Panc1 (cell line): ENCODE measurements at regions not wholly inside any gene's neighbourhood (a gene's known extent, or its start where the extent isn't known, plus 50 kb on each side); places are given as distances from the start of the nearest gene placed in this dataset.

Experiments
- ATAC-seq: fragments of 200-7000 bp; cut with Tn5 transposase; 2 replicates; pipeline ENCODE4 v1.9.1; 2020; ENCODE audit warnings: mild to moderate bottlenecking, moderate library complexity
- BruUV-seq: library from RNA; stranded (reverse); fragments of 400-500 nt; replicated peaks from 2 replicates; lab custom pipeline; 2021; lab: Mats Ljungman, UMichigan
- CTCF ChIA-PET: fragments of 300-600 bp; sonication (Branson Sonifier 250); formaldehyde crosslinking; loops from one replicate; lab custom pipeline; 2022; ENCODE audit warnings: antibody characterized with exemption; lab: Charles Lee
- POLR2A ChIA-PET: fragments of 300-600 bp; sonication (Branson Sonifier 250); formaldehyde crosslinking; loops from one replicate; lab custom pipeline; 2022; ENCODE audit warnings: antibody characterized with exemption; lab: Charles Lee
- DNase-seq: peaks from one replicate; pipeline ENCODE4 v3.0.0-alpha.2; 2010; ENCODE audit warnings: low read depth, low spot score
- H3K27ac ChIP-seq: 2 replicates; pipeline ENCODE4 v1.5.1; 2011; ENCODE audit warnings: mild to moderate bottlenecking, low read length, inconsistent platforms
- H3K27me3 ChIP-seq: fragments of 200-500 bp; sonication (Bioruptor generic); 2 replicates; pipeline ENCODE4 v1.6.0; 2014; ENCODE audit warnings: low read length, inconsistent platforms; ENCODE audit not compliant: control insufficient read depth, insufficient read depth
- H3K36me3 ChIP-seq: fragments of 200-500 bp; sonication (Bioruptor generic); 2 replicates; pipeline ENCODE4 v1.5.1; 2014; ENCODE audit warnings: inconsistent platforms, mild to moderate bottlenecking, low read length, moderate library complexity; ENCODE audit not compliant: control insufficient read depth, insufficient read depth
- H3K4me1 ChIP-seq: 2 replicates; pipeline ENCODE4 v1.5.1; 2011; ENCODE audit warnings: inconsistent platforms, mild to moderate bottlenecking, low read length, moderate library complexity; ENCODE audit not compliant: control insufficient read depth, insufficient read depth
- H3K4me3 ChIP-seq, 2 experiments: 2 replicates each; pipeline ENCODE4 v1.5.1; 2011 to 2012; ENCODE audit warnings: low read depth in 2 of 2, low read length in 2 of 2, mild to moderate bottlenecking in 2 of 2, inconsistent platforms in 1 of 2, moderate library complexity in 1 of 2
- H3K9me3 ChIP-seq: fragments of 200-500 bp; sonication (Bioruptor generic); 2 replicates; pipeline ENCODE4 v1.5.1; 2014; ENCODE audit warnings: low read depth, mild to moderate bottlenecking, inconsistent platforms, low read length, moderate library complexity; ENCODE audit not compliant: control insufficient read depth, insufficient read depth
- POLR2AphosphoS5 ChIP-seq: IDR thresholded peaks from 2 replicates; pipeline ENCODE4 v1.6.1; 2012; ENCODE audit warnings: mild to moderate bottlenecking, low read depth, low read length, moderate library complexity
- SIN3A ChIP-seq: IDR thresholded peaks from 2 replicates; pipeline ENCODE4 v1.6.1; 2012; ENCODE audit warnings: low read depth, mild to moderate bottlenecking, low read length, moderate library complexity, borderline replicate concordance; ENCODE audit not compliant: insufficient read depth
- TCF7L2 ChIP-seq: IDR thresholded peaks from 2 replicates; pipeline ENCODE4 v1.6.1; 2011; ENCODE audit warnings: mild to moderate bottlenecking, low read depth, low read length, inconsistent platforms
- in situ Hi-C: cut with HindIII; loops from 2 replicates; pipeline ENCODE4 v1.10.0; 2016; ENCODE audit warnings: low sequenced_read_pairs, low pct_unique_long_range_greater_than_20kb
- intact Hi-C: fragments of 100-400 bp; cut with micrococcal nuclease; formaldehyde crosslinking; loops from one replicate; pipeline ENCODE4 v1.10.0; 2022; ENCODE audit not compliant: unreplicated experiment
- TF ChIP-seq, protein P1 (sequence below), 2 experiments: IDR thresholded peaks; 2 replicates each; pipeline ENCODE4 v1.6.1; 2011 to 2012; ENCODE audit warnings: low read depth in 2 of 2, control low read depth in 1 of 2, low read length in 1 of 2, mild to moderate bottlenecking in 1 of 2, moderate library complexity in 1 of 2; ENCODE audit not compliant: insufficient read depth in 1 of 2
- TF ChIP-seq, protein P2 (sequence below): fragments of 450-650 bp; IDR thresholded peaks from 2 replicates; pipeline ENCODE4 v1.5.1; 2017; ENCODE audit warnings: mild to moderate bottlenecking

DNA sequence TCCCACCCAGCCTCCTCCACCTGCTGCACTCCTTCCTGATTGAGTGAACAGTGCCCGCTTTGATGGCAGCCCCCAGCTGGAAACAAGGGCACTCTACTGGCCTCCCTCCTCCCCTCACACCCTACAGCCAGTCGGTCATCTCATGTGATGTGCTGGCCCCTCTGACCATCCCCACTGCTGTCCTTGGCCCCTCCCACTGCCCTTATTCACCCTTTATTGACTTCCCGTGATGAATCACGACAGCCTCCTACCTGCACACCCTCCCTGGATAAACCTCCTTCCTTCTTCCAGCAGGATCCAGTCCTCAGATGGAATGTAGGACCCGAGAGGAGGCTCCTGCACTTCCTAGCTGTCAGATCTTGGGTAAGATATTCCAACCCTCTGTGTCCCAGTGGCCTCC is 186.5 kb upstream of the SH3BP4 start:
- no peak for TF ChIP-seq SIN3A
- POLR2A ChIA-PET = no interaction called here
- in situ Hi-C loops = no loop called here
- H3K4me1 ChIP-seq = no peaks in the 10 kb centered on the region
- DNase-seq (no peak), ATAC-seq (no peak)
- CTCF ChIA-PET = no interaction called here
- intact Hi-C loops = no loop called here
- H3K27me3 ChIP-seq = no peaks in the 10 kb centered on the region
- peaks cover 3% of the 10 kb centered on the region; the same call in 1 of the 2 replicates for H3K9me3 ChIP-seq
- H3K27ac ChIP-seq = no peak overlapping the region
- H3K36me3 ChIP-seq = no peaks in the 10 kb centered on the region
- no TSS peak for BruUV-seq
- H3K4me3 ChIP-seq = no peak overlapping the region

DNA sequence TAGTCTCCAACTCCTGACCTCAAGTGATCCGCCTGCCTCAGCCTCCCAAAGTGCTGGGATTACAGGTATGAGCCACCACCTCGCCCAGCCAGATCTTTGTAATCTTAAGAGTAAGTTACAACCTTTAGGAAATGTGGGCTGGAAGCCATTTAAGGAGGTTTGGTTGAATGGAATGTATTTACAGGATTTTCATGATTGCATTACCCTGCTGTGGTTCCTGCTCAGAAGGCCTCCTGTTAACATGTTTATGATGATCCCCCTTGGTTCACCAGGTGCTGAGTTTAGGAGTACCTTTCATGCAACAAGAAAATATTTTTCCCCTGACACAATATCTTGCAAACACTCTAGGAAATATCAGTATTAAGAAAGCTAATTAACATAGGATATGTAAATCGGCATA is 187.4 kb upstream of the SH3BP4 start:
- in situ Hi-C loops (no loop called here), intact Hi-C loops (no loop called here)
- ATAC-seq = no peak
- Histone ChIP-seq H3K4me1 (no peaks in the 10 kb centered on the region), H3K27ac (no peak overlapping the region), H3K36me3 (no peaks in the 10 kb centered on the region), H3K9me3 (peaks cover 3% of the 10 kb centered on the region; the same call in 1 of the 2 replicates), H3K27me3 (no peaks in the 10 kb centered on the region), H3K4me3 (no peak overlapping the region)
- CTCF ChIA-PET = no interaction called here
- POLR2A ChIA-PET = no interaction called here
- TF ChIP-seq TCF7L2 (no peak), POLR2AphosphoS5 (no peak), SIN3A (no peak)
- TF ChIP-seq, protein P1, sequence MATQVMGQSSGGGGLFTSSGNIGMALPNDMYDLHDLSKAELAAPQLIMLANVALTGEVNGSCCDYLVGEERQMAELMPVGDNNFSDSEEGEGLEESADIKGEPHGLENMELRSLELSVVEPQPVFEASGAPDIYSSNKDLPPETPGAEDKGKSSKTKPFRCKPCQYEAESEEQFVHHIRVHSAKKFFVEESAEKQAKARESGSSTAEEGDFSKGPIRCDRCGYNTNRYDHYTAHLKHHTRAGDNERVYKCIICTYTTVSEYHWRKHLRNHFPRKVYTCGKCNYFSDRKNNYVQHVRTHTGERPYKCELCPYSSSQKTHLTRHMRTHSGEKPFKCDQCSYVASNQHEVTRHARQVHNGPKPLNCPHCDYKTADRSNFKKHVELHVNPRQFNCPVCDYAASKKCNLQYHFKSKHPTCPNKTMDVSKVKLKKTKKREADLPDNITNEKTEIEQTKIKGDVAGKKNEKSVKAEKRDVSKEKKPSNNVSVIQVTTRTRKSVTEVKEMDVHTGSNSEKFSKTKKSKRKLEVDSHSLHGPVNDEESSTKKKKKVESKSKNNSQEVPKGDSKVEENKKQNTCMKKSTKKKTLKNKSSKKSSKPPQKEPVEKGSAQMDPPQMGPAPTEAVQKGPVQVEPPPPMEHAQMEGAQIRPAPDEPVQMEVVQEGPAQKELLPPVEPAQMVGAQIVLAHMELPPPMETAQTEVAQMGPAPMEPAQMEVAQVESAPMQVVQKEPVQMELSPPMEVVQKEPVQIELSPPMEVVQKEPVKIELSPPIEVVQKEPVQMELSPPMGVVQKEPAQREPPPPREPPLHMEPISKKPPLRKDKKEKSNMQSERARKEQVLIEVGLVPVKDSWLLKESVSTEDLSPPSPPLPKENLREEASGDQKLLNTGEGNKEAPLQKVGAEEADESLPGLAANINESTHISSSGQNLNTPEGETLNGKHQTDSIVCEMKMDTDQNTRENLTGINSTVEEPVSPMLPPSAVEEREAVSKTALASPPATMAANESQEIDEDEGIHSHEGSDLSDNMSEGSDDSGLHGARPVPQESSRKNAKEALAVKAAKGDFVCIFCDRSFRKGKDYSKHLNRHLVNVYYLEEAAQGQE (IDR thresholded peaks at IDR 0.05; ENCODE audit: insufficient read depth in 1 of 2, low read depth in 2 of 2, low read length in 1 of 2) = no peak
- TF ChIP-seq, protein P2, sequence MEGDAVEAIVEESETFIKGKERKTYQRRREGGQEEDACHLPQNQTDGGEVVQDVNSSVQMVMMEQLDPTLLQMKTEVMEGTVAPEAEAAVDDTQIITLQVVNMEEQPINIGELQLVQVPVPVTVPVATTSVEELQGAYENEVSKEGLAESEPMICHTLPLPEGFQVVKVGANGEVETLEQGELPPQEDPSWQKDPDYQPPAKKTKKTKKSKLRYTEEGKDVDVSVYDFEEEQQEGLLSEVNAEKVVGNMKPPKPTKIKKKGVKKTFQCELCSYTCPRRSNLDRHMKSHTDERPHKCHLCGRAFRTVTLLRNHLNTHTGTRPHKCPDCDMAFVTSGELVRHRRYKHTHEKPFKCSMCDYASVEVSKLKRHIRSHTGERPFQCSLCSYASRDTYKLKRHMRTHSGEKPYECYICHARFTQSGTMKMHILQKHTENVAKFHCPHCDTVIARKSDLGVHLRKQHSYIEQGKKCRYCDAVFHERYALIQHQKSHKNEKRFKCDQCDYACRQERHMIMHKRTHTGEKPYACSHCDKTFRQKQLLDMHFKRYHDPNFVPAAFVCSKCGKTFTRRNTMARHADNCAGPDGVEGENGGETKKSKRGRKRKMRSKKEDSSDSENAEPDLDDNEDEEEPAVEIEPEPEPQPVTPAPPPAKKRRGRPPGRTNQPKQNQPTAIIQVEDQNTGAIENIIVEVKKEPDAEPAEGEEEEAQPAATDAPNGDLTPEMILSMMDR = no peak
- DNase-seq = no peak
- no TSS peak for BruUV-seq

DNA sequence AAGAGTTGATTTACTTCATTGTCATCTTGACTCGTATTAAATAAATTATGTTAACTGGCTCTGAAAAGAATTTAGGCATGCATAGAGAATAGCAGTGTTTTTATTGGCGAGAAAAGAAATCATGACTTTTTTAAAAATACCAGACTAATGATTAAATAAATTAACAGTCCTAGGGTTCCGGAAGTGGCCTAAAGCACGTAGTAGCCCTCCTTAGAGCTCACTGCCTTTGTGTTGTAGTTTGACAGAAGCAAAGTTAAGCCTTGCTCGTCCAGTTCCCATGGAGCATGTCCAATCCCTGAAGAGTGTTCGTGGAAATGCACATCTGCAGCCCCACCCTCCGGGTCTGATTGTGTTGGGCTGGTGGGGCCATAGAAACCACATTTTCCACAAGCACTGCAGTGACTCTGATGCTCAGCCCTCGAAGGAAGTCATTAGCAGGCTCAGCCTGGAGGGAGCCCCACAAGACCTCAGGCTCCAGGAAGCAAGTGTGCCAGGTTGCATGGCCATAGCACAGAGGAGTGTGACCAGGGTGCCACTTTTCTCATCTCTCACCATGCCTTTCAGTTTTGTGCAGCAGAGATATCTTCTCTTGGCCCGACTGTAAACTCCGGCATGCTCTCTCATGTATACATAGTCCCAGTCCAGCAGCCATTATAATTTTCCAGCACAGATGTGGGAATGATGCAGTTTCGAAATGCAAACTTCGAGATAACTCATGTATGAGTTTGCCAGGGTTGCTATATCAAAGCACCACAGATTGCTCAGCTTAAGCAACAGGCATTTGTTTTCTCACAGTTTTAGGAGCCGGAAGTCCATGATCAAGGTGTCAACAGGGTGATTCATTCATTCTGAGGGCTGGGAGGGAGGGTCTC is 188.6 kb upstream of the SH3BP4 start:
- no TSS peak for BruUV-seq
- Histone ChIP-seq H3K4me3 (no peak overlapping the region), H3K27me3 (no peaks in the 10 kb centered on the region), H3K4me1 (no peaks in the 10 kb centered on the region), H3K36me3 (no peaks in the 10 kb centered on the region), H3K9me3 (peaks cover 3% of the 10 kb centered on the region; the same call in 1 of the 2 replicates), H3K27ac (no peak overlapping the region)
- POLR2A ChIA-PET = no interaction called here
- TF ChIP-seq, protein P1 (IDR thresholded peaks at IDR 0.05; ENCODE audit: insufficient read depth in 1 of 2, low read depth in 2 of 2, low read length in 1 of 2) = no peak
- TF ChIP-seq SIN3A = no peak
- no peak for TF ChIP-seq TCF7L2
- TF ChIP-seq, protein P2 = no peak
- no peak for TF ChIP-seq POLR2AphosphoS5
- ATAC-seq = no peak
- no peak for DNase-seq
- in situ Hi-C loops = no loop called here
- CTCF ChIA-PET = no interaction called here
- intact Hi-C loops = no loop called here
